ENCODE measurements at regions not wholly inside any gene's neighbourhood (a gene's known extent, or its start where the extent isn't known, plus 50 kb on each side); places are given as distances from the start of the nearest gene placed in this dataset.
A peak's percentile ranks its signal among the peaks of the same experiment; 100 is the strongest.

DNA sequence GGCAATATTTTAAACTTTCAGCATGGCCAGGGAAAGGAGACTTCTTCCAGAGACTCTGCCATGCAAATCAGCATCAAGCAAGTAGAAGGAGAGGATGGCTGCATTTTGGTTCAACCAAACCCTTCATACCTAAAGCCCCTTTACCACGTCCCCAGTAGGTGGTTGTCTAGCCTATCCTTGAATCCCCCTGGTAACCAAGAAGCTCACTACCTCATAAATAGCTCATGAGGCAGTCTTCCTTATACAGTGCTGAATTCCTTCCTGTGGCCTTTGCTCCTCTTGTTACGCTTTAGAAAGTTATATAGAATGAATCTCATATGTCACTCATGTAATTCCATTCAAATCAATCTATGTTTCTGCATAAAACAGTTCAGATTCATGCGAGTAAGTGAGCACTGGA is 289.5 kb upstream of the SLC30A5 start:
- WGBS, 2 experiments (ENCODE audit: insufficient coverage in 1 of 2, insufficient read length in 1 of 2), result 91 to 100% methylated on average over 1 to 3 of the region's 3 CpGs
- H3K9me3 Mint-ChIP-seq, result no peaks in the 10 kb centered on the region
- Histone ChIP-seq H3K9ac (ENCODE audit: extremely low read depth, low read length, poor library complexity, severe bottlenecking) (no peak overlapping the region), H3K4me1 (ENCODE audit: control insufficient read depth, insufficient read depth, low read length) (no peaks in the 10 kb centered on the region), H3K36me3 (ENCODE audit: control insufficient read depth, insufficient read depth, low read length) (no peaks in the 10 kb centered on the region), H3K27ac (ENCODE audit: low read depth, low read length) (no peak overlapping the region), H3K9me3 (ENCODE audit: control insufficient read depth, low read length) (no peaks in the 10 kb centered on the region), H3K27me3 (ENCODE audit: control insufficient read depth, insufficient read depth, low read length, poor library complexity, severe bottlenecking) (no peaks in the 10 kb centered on the region), H3K4me3 (ENCODE audit: low read length) (no peak overlapping the region)
- TF ChIP-seq, protein P1, sequence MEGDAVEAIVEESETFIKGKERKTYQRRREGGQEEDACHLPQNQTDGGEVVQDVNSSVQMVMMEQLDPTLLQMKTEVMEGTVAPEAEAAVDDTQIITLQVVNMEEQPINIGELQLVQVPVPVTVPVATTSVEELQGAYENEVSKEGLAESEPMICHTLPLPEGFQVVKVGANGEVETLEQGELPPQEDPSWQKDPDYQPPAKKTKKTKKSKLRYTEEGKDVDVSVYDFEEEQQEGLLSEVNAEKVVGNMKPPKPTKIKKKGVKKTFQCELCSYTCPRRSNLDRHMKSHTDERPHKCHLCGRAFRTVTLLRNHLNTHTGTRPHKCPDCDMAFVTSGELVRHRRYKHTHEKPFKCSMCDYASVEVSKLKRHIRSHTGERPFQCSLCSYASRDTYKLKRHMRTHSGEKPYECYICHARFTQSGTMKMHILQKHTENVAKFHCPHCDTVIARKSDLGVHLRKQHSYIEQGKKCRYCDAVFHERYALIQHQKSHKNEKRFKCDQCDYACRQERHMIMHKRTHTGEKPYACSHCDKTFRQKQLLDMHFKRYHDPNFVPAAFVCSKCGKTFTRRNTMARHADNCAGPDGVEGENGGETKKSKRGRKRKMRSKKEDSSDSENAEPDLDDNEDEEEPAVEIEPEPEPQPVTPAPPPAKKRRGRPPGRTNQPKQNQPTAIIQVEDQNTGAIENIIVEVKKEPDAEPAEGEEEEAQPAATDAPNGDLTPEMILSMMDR (conservative IDR thresholded peaks at IDR 0.05), result no peak
- H3K27ac Mint-ChIP-seq, result no peak overlapping the region
- no peaks in the 10 kb centered on the region for H3K27me3 Mint-ChIP-seq (ENCODE audit: insufficient read depth)
- no peak for DNase-seq
- no peaks in the 10 kb centered on the region for H3K36me3 Mint-ChIP-seq (ENCODE audit: low read depth)
- no peak overlapping the region for H3K4me3 Mint-ChIP-seq
- H3K4me1 Mint-ChIP-seq, result no peaks in the 10 kb centered on the region

DNA sequence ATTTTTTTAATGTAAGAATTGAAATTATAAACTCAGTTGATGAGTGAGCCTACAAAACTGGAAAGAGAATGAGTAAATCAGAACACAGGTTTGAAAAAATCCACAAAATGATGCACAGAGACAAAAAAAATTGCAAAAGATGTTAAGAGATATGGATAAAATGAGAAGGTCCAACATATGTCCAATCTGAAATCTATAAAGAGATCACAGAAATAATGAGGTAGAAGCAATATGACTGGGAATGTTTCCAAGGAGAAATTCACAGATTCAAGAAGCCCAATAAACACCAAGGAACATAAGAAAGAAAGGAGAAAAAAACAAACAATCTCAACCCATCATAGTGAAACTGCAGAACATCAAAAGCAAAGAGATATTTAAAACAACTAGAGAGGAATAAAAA is 288.4 kb upstream of the SLC30A5 start:
- H3K9ac ChIP-seq (ENCODE audit: extremely low read depth, low read length, poor library complexity, severe bottlenecking), result no peak overlapping the region
- no peak overlapping the region for H3K27ac Mint-ChIP-seq
- no peaks in the 10 kb centered on the region for H3K36me3 Mint-ChIP-seq (ENCODE audit: low read depth)
- H3K27me3 ChIP-seq (ENCODE audit: control insufficient read depth, insufficient read depth, low read length, poor library complexity, severe bottlenecking), result no peaks in the 10 kb centered on the region
- H3K36me3 ChIP-seq (ENCODE audit: control insufficient read depth, insufficient read depth, low read length), result no peaks in the 10 kb centered on the region
- H3K4me3 Mint-ChIP-seq, result no peak overlapping the region
- no peak overlapping the region for H3K27ac ChIP-seq (ENCODE audit: low read depth, low read length)
- no peaks in the 10 kb centered on the region for H3K4me1 ChIP-seq (ENCODE audit: control insufficient read depth, insufficient read depth, low read length)
- TF ChIP-seq, protein P1 (conservative IDR thresholded peaks at IDR 0.05), result no peak
- no peaks in the 10 kb centered on the region for H3K27me3 Mint-ChIP-seq (ENCODE audit: insufficient read depth)
- no peak for DNase-seq
- no peaks in the 10 kb centered on the region for H3K9me3 Mint-ChIP-seq
- H3K4me3 ChIP-seq (ENCODE audit: low read length), result no peak overlapping the region
- H3K9me3 ChIP-seq (ENCODE audit: control insufficient read depth, low read length), result no peaks in the 10 kb centered on the region
- H3K4me1 Mint-ChIP-seq, result no peaks in the 10 kb centered on the region

DNA sequence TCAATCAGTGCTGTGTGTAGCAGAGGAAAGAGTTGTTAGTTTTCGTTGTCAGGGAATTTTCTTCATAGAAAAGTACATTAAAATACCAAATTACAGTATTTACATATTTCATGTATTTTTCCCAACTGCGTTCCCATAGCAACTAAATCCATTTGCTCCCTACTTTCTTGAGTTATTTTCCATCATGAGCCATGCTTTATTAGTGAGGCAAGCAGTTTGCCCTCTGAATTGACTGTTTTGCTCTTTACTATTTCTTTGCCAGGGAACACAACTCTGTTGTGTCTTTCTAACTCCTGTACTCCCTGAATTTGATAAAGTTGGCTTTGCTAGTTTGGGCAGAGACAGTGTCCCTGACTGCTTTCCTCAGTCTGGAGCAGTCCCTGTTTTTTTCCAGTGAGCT is 276.2 kb upstream of the SLC30A5 start:
- Histone ChIP-seq H3K4me3 (ENCODE audit: low read length) (no peak overlapping the region), H3K27me3 (ENCODE audit: control insufficient read depth, insufficient read depth, low read length, poor library complexity, severe bottlenecking) (no peaks in the 10 kb centered on the region), H3K27ac (ENCODE audit: low read depth, low read length) (no peak overlapping the region), H3K9ac (ENCODE audit: extremely low read depth, low read length, poor library complexity, severe bottlenecking) (no peak overlapping the region), H3K4me1 (ENCODE audit: control insufficient read depth, insufficient read depth, low read length) (peaks cover 9% of the 10 kb centered on the region), H3K36me3 (ENCODE audit: control insufficient read depth, insufficient read depth, low read length) (no peaks in the 10 kb centered on the region), H3K9me3 (ENCODE audit: control insufficient read depth, low read length) (no peaks in the 10 kb centered on the region)
- Mint-ChIP-seq H3K27me3 (ENCODE audit: insufficient read depth) (no peaks in the 10 kb centered on the region), H3K36me3 (ENCODE audit: low read depth) (no peaks in the 10 kb centered on the region), H3K4me1 (peaks cover 23% of the 10 kb centered on the region), H3K27ac (peak overlapping the region; percentile 52), H3K4me3 (no peak overlapping the region), H3K9me3 (no peaks in the 10 kb centered on the region)
- no peak for DNase-seq
- TF ChIP-seq, protein P1 (conservative IDR thresholded peaks at IDR 0.05), result no peak
- 80 to 89% methylated on average over 1 to 2 of the region's 2 CpGs for WGBS, 2 experiments (ENCODE audit: insufficient coverage in 1 of 2, insufficient read length in 1 of 2)
